ENCODE measurements at regions not wholly inside any gene's neighbourhood (a gene's known extent, or its start where the extent isn't known, plus 50 kb on each side); places are given as distances from the start of the nearest gene placed in this dataset.
"Not testable (repeated sequence)": the region's sequence is repeated elsewhere in the genome, so short reads cannot be mapped to it uniquely, and the experiment has no call there.

DNA sequence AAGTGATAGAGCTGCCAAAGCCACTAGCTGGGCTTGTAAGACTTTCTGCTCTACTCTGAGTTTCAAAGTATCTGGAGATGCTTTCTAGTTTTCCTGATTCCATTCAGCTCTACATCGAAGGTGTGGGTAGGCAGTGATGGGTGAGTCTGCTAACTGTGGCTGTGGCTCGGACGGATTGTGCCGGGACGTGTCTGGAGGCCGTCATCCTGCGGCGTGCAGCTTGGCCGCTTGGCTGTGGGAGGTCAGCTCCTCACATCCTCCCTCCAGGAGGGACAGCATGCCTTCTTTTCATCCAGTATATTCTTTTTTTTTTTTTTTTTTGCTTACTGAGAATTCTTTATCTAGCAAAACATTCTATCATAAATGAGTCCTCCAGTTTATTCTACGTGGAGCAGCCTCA is 77.9 kb upstream of the AADAT start:
- H3K4me1 ChIP-seq (ENCODE audit: control insufficient read depth in 1 of 2, insufficient read depth in 2 of 2, low read length in 2 of 2) = no peaks in the 10 kb centered on the region
- no peaks in the 10 kb centered on the region for H3K79me2 ChIP-seq (ENCODE audit: insufficient read depth, low read length)
- ChIA-PET RAD21 (ENCODE audit: low non-redundant PET in 1 of 2, low total read pairs in 2 of 2, uncharacterized antibody in 2 of 2, unreplicated experiment in 2 of 2) (no interaction called here), CTCF (no interaction called here), POLR2A (no interaction called here)
- H3K9me3 ChIP-seq (ENCODE audit: control insufficient read depth in 1 of 2, insufficient read depth in 1 of 2, low read depth in 1 of 2, low read length in 2 of 2) = no peaks in the 10 kb centered on the region
- no peak overlapping the region for H3K4me2 ChIP-seq (ENCODE audit: low read length)
- DNase-seq (ENCODE audit: low read depth, low spot score) (no peak), ATAC-seq (no peak)
- no peak overlapping the region for H3K27ac ChIP-seq (ENCODE audit: low read depth, low read length)
- no peak overlapping the region for H2AFZ ChIP-seq (ENCODE audit: low read depth, low read length, poor library complexity, severe bottlenecking)
- no peak overlapping the region for H3K9ac ChIP-seq (ENCODE audit: low read length)
- H4K20me1 ChIP-seq (ENCODE audit: insufficient read depth) = no peaks in the 10 kb centered on the region
- no peaks in the 10 kb centered on the region for H3K36me3 ChIP-seq (ENCODE audit: control insufficient read depth in 1 of 2, insufficient read depth in 2 of 2, low read length in 2 of 2)
- TF ChIP-seq EZH2phosphoT487 (IDR thresholded peaks at IDR 0.05; ENCODE audit: borderline replicate concordance) (no peak), EZH2 (IDR thresholded peaks at IDR 0.05) (no peak), SP1 (IDR thresholded peaks at IDR 0.05; ENCODE audit: low read depth) (no peak), JUND (IDR thresholded peaks at IDR 0.05) (no peak), TCF7L2 (IDR thresholded peaks at IDR 0.05; ENCODE audit: borderline replicate concordance, extremely low read depth, insufficient read depth, insufficient read length) (no peak), POLR2AphosphoS5 (IDR thresholded peaks at IDR 0.05; ENCODE audit: low read depth, low read length) (no peak), SIN3A (IDR thresholded peaks at IDR 0.05; ENCODE audit: low read depth) (no peak)
- TF ChIP-seq, protein P1, sequence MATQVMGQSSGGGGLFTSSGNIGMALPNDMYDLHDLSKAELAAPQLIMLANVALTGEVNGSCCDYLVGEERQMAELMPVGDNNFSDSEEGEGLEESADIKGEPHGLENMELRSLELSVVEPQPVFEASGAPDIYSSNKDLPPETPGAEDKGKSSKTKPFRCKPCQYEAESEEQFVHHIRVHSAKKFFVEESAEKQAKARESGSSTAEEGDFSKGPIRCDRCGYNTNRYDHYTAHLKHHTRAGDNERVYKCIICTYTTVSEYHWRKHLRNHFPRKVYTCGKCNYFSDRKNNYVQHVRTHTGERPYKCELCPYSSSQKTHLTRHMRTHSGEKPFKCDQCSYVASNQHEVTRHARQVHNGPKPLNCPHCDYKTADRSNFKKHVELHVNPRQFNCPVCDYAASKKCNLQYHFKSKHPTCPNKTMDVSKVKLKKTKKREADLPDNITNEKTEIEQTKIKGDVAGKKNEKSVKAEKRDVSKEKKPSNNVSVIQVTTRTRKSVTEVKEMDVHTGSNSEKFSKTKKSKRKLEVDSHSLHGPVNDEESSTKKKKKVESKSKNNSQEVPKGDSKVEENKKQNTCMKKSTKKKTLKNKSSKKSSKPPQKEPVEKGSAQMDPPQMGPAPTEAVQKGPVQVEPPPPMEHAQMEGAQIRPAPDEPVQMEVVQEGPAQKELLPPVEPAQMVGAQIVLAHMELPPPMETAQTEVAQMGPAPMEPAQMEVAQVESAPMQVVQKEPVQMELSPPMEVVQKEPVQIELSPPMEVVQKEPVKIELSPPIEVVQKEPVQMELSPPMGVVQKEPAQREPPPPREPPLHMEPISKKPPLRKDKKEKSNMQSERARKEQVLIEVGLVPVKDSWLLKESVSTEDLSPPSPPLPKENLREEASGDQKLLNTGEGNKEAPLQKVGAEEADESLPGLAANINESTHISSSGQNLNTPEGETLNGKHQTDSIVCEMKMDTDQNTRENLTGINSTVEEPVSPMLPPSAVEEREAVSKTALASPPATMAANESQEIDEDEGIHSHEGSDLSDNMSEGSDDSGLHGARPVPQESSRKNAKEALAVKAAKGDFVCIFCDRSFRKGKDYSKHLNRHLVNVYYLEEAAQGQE (IDR thresholded peaks at IDR 0.05; ENCODE audit: low read depth) = no peak
- TF ChIP-seq, protein P2, sequence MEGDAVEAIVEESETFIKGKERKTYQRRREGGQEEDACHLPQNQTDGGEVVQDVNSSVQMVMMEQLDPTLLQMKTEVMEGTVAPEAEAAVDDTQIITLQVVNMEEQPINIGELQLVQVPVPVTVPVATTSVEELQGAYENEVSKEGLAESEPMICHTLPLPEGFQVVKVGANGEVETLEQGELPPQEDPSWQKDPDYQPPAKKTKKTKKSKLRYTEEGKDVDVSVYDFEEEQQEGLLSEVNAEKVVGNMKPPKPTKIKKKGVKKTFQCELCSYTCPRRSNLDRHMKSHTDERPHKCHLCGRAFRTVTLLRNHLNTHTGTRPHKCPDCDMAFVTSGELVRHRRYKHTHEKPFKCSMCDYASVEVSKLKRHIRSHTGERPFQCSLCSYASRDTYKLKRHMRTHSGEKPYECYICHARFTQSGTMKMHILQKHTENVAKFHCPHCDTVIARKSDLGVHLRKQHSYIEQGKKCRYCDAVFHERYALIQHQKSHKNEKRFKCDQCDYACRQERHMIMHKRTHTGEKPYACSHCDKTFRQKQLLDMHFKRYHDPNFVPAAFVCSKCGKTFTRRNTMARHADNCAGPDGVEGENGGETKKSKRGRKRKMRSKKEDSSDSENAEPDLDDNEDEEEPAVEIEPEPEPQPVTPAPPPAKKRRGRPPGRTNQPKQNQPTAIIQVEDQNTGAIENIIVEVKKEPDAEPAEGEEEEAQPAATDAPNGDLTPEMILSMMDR (IDR thresholded peaks at IDR 0.05 in 2 of 3, conservative IDR thresholded peaks at IDR 0.05 in 1 of 3; ENCODE audit: borderline replicate concordance in 1 of 3, insufficient read depth in 1 of 3, low read depth in 2 of 3, low read length in 2 of 3) = no peak
- intact Hi-C loops (cut with micrococcal nuclease) = no loop called here
- H3K9me2 ChIP-seq (ENCODE audit: insufficient read depth) = no peaks in the 10 kb centered on the region
- no peaks in the 10 kb centered on the region for H3K27me3 ChIP-seq (ENCODE audit: insufficient read depth, low read length)
- no TSS peak for BruUV-seq (replicated peaks)
- no peak overlapping the region for H3K4me3 ChIP-seq (replicated peaks in 1 of 2; ENCODE audit: low read depth in 1 of 2, low read length in 2 of 2)

DNA sequence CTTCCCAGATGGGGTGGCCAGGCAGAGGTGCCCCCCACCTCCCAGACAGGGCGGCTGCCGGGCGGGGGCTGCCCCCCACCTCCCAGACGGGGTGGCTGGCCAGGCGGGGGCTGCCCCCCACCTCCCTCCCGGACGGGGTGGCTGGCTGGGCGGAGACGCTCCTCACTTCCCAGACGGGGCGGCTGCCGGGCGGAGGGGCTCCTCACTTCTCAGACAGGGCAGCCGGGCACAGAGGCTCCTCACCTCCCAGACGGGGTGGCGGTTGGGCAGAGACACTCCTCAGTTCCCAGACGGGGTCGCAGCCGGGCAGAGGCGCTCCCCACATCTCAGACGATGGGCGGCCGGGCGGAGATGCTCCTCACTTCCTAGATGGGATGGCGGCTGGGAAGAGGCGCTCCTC is 76.4 kb upstream of the AADAT start:
- DNase-seq (ENCODE audit: low read depth, low spot score); H3K27me3 ChIP-seq (ENCODE audit: insufficient read depth, low read length); POLR2A ChIA-PET; H3K9ac ChIP-seq (ENCODE audit: low read length); H3K9me3 ChIP-seq (ENCODE audit: control insufficient read depth in 1 of 2, insufficient read depth in 1 of 2, low read depth in 1 of 2, low read length in 2 of 2); H2AFZ ChIP-seq (ENCODE audit: low read depth, low read length, poor library complexity, severe bottlenecking); H3K79me2 ChIP-seq (ENCODE audit: insufficient read depth, low read length); intact Hi-C loops (cut with micrococcal nuclease); BruUV-seq (replicated peaks); H4K20me1 ChIP-seq (ENCODE audit: insufficient read depth); H3K27ac ChIP-seq (ENCODE audit: low read depth, low read length); H3K9me2 ChIP-seq (ENCODE audit: insufficient read depth); CTCF ChIA-PET; ATAC-seq; H3K36me3 ChIP-seq (ENCODE audit: control insufficient read depth in 1 of 2, insufficient read depth in 2 of 2, low read length in 2 of 2); H3K4me2 ChIP-seq (ENCODE audit: low read length); H3K4me3 ChIP-seq (replicated peaks in 1 of 2; ENCODE audit: low read depth in 1 of 2, low read length in 2 of 2); RAD21 ChIA-PET (ENCODE audit: low non-redundant PET in 1 of 2, low total read pairs in 2 of 2, uncharacterized antibody in 2 of 2, unreplicated experiment in 2 of 2); H3K4me1 ChIP-seq (ENCODE audit: control insufficient read depth in 1 of 2, insufficient read depth in 2 of 2, low read length in 2 of 2): not testable (repeated sequence)
